G401.6 (cell line): ENCODE measurements at regions not wholly inside any gene's neighbourhood (a gene's known extent, or its start where the extent isn't known, plus 50 kb on each side); places are given as distances from the start of the nearest gene placed in this dataset.
A peak's percentile ranks its signal among the peaks of the same experiment; 100 is the strongest.

Source experiments
- FAIRE-seq: peaks from 2 replicates; lab custom pipeline; 2012; peaks lifted over from hg19 to GRCh38; lab: Jason Lieb, UNC

DNA sequence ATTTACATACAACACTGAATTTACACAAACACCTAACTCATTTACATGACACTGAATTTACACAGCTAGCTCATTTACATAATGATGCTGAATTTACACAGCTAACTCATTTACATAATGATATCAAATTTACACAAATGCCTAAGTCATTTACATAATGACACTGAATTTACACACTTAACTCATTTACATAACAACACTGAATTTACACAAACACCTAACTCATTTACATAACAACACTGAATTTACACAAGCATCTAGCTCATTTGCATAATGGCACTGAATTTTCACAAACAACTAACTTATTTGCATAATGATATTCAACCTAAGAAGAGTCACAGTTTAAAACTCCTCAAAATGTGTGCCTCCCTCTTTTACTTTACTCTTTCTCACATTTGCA lies 511.7 kb downstream of the GALR1 start:
- FAIRE-seq, result no peak

DNA sequence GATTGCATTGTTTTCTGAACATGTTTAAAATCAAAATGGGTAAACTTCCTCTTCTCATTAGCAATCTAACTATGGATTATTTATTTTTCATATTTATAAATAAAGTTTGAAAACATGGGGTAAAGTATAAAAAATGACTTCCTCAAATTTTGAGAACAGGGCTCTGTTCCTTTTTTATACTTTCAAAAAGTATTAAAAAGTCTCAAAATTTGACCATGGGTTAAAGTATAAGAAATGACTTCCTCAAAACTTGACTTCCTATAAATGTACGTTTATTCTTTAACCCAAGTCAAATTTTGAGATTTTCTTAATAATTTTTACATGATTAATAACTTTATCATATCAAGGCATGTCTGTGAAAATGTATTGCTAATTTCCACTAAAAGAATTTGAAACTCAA lies 512.4 kb downstream of the GALR1 start:
- no peak for FAIRE-seq

DNA sequence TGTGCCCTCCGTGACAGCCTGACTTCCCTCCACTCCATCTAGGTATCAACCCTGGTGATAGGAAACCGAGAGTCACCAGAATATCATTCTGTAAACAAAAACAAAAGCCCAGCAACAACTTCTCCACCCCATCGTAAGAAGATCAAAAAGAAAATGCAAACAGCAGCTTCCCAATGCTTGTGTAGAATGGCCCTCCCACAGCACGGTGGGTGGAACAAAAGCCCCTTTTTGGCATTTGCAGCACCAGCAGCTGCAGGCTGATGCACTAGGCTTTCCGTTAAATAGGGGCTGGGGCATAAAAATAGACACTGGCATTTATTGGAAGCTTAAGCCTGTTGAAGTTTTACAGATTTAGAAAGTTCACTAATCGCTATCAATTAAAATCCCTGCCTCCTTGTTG lies 513.0 kb downstream of the GALR1 start:
- FAIRE-seq, result no peak

DNA sequence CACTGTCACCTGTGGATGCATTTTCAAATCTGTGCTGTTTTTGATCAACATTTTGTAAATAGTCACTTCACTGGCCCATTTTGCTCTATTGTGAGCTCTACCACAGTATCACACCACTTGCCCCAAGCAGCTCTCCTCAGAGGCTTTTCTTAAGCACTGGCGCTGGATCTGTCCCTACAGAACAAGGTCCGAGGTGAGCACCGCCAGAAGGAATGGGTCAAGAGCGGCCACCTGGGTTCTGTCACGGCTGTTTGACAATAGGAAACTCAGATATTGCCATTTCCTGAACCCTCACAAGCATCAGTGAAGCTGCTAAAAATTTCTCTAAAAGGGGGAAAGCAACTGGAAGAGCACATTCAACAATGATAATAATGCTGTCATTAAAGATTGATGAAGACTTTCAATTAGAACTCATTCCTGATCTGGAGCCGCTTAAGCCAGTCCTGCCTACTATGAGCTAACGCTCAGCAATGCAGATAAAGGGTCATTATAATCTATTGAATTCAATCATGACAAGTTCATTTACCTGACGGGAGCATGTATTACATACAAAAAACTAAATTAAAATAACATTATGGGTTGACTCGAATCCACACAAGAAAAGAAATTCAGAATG lies 514.0 kb downstream of the GALR1 start:
- FAIRE-seq, result no peak

DNA sequence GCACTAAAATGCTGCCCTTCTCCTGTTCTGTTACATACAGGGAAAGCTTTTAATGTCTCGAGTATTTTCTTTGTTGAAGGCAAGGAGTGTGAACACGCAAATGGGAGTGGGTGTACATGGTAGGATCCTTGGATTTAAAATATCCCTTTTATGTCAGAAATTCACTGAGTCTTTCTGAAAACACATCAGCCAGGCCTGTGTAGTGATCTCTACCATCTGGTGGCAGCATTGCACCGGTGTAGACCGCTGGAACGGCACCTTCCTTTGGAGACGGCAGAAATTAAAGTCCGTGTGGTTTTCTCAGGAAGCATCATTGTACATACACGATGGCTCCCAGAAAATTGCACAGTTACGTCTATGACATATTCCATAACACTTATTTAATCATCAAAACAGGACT lies 515.8 kb downstream of the GALR1 start:
- FAIRE-seq, result peak; percentile 13

DNA sequence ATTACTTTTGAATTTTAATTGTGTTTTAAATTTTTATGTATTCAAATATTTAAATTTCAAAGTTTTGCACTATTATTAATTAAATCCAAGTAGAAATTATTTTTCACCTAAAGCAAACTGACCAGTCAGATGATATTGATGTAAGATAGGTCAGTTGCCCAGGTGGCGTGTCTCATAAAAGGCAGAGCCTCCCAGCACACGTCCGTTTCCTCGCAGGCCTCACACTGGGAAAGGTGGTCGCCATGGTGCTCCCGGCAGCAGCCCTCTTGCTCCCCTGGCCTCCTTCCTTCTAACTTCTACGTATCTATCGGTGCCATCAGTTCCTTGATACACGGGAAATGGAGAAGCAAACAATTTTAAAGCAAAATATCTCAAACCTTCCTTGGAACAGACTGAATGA lies 516.8 kb downstream of the GALR1 start:
- no peak for FAIRE-seq

GRCh38 chr18:77772177-77772576 lies 522.5 kb downstream of the GALR1 start:
- FAIRE-seq, result no peak

DNA sequence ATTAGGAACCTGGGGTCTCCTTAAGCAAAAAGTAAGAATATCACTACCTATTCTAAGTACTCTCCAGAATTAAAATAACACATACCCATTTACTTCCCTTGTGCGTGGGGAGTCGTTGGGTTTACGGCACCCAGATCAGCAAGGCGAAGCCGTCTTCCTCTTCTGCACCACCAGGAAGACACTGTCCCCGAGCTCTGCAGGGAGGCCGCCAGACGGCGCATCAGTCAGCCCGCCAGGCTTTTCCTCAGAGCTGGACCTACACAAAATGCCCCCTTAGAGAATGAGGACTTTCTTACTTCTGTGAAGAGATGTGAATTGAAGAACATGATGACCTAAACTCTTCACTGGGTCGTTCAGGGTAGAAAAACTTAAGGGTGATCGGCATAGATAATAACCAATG lies 526.5 kb downstream of the GALR1 start:
- FAIRE-seq, result no peak

DNA sequence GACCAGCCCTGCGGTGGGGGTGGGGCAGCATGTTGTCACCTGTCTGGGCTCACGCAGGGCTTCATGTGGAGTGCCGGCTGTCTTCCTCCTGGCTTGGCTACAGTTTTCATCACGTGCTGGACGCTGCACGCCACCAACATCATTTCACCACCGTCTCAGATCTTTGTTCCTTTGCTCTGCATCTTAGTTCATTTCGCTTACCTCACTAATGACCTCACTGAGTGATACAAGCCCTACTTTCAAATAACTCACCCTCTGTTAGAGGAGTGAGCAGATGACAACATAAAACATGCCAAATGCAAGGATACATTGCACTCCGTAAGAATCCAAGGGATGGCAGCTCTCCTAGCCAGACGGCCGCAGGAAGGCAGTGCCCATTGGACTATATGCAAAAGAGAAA lies 527.5 kb downstream of the GALR1 start:
- FAIRE-seq, result no peak

- no peak for FAIRE-seq
These were observed 535.2 kb downstream of the GALR1 start for GRCh38 chr18:77784759-77785379.

DNA sequence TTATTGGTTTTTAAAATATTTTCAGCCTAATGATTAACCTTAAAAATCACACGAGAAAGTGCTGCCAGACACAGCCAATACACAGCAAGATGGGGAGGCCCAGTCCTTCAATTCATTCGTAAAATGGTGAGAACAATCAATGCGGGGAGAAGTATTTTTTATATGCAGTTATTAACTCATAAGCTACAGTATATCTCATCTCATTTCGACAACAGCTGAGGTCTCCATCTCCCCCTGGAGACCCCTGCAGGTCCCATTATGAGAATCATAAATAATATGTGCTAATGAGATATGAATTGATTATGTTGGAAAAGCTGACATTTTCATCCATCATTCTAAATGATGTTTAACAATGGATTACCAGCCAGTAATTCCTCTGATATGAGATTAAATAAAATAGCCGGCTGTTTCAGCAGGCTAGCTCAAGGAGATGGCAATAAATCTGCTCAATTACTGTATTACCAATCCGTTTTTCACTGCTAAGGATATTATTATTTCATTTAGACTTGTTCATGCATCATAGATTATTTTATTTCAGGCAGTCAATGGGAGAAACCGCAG lies 535.8 kb downstream of the GALR1 start:
- FAIRE-seq, result no peak

GRCh38 chr18:77803024-77803423 lies 553.4 kb downstream of the GALR1 start:
- no peak for FAIRE-seq

DNA sequence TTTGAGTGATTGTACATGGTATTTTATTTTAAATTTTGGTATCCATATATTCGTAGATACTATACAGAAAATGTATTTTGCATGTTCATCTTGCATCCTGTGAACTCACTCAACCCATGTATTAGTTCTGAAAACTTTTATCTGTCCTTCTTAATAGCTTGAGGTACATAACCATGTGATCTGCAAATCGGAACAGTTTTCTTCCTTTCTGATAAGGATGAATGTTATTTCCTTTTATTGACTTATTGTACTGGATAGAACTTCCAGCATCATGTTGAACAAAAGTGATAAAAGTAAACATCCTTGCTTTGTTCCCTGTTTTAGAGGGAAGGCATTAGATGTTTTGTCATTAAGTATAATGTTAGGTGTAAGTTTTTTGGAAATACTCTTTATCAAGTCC lies 554.7 kb downstream of the GALR1 start:
- FAIRE-seq, result no peak

- FAIRE-seq, result no peak
These were observed 558.0 kb downstream of the GALR1 start for GRCh38 chr18:77807650-77808049.

GRCh38 chr18:77811503-77811902 lies 561.9 kb downstream of the GALR1 start:
- no peak for FAIRE-seq

DNA sequence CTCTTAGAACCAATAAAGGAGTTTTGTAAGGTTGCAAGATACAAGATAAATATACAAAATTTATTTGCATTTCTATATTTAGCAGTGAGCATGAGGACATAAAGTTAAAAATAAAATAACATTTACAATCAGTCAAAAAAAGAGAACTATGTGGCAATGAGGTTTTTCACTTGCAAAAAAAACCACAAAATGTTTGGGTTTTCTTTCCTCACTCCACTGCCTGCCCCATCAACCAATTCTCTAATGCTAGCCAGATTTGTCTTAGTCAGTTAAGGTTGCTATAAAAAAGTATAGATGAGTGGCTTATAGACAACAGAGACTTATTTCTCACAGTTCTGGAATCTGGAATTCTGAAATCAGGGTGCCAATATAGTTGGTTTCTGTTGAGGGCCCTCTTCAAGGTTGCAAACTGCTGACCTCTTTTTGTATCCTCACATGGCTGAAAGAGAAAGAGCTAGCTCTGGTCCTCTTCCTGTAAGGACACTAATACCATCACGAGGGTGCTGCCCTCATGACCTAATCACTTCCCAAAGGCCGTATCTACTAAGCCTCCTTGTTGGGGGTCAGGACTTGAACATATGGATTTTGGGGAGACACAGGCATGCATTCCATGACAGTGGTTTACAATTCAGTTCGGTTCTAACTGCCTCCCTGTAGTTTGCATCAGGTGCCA lies 566.2 kb downstream of the GALR1 start:
- FAIRE-seq, result no peak

GRCh38 chr18:77818328-77818727 lies 568.7 kb downstream of the GALR1 start:
- no peak for FAIRE-seq

GRCh38 chr18:77820472-77820871 lies 570.8 kb downstream of the GALR1 start:
- FAIRE-seq, result no peak

DNA sequence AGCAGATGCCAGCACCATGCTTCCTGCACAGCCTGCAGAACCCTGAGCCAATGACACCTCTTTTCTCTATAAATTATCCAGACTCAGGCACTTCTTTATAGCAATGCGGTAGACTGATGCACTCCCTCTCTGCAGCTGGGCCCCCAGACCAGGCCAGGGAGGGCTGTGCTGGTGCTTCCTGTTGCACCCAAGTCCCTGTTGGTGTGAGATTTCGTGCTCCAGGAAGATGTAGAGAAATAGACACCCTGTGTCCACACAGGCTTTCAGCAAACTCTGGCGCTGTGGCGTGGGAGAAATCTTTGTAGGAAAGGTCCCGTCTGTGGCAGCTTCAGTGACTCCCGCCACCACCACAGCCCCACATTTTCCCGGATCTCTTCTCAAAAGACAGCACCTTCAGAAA lies 572.2 kb downstream of the GALR1 start:
- no peak for FAIRE-seq

GRCh38 chr18:77822632-77823031 lies 573.0 kb downstream of the GALR1 start:
- no peak for FAIRE-seq

GRCh38 chr18:77833807-77834206 lies 584.2 kb downstream of the GALR1 start:
- no peak for FAIRE-seq

- no peak for FAIRE-seq
These were observed 602.2 kb downstream of the GALR1 start for GRCh38 chr18:77851802-77852201.

DNA sequence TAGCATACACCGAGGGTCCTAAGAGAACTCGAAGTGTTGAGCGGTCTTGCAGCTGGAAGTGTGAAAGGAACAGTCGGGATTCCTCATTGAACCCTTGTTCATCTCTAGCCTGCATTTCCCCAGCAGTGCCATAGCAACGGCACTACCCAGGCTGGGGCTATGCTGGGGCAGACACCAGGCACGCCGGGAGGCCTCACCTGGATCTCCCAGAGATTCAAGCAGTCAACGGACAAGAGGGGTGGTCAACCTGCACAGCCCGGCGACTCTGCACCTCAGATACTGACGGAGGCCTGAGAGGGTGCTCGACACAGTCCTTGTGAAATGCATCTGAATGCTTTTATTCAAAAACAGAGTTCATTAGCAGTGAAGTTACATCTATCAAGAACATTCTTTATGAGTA lies 604.2 kb downstream of the GALR1 start:
- FAIRE-seq, result no peak
